NCI-H1417 treated with DMSO at 0.1 percent for 48 hours (cell line): ENCODE measurements at regions not wholly inside any gene's neighbourhood (a gene's known extent, or its start where the extent isn't known, plus 50 kb on each side); places are given as distances from the start of the nearest gene placed in this dataset.
A peak's percentile ranks its signal among the peaks of the same experiment; 100 is the strongest.
"Not testable (repeated sequence)": the region's sequence is repeated elsewhere in the genome, so short reads cannot be mapped to it uniquely, and the experiment has no call there.

Source experiments
- DNase-seq: peaks from one replicate; lab custom pipeline; 2025; lab: John Stamatoyannopoulos, UW

- DNase-seq, result not testable (repeated sequence)
These were observed 268.4 kb downstream of the ZNF37A start for GRCh38 chr10:38362514-38362913.

DNA sequence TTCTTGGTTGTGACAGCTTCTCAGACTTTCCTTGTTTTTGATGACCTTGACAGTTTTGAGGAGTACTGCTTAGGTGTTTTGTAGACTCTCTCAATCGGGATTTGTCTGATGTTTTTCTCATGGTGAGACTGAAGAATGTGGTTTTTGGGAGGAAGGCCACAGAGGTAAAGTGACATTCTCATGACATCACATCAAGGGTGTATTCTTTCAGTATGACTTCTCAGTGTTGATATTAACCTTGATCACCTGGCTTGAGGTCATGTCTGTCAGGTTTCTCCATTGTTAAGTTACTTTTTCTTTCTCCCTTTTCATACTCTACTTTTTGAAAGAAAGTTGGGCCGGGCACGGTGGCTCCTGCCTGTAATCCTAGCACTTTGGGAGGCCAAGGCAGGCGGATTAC lies 269.9 kb downstream of the ZNF37A start:
- DNase-seq, result not testable (repeated sequence)

DNA sequence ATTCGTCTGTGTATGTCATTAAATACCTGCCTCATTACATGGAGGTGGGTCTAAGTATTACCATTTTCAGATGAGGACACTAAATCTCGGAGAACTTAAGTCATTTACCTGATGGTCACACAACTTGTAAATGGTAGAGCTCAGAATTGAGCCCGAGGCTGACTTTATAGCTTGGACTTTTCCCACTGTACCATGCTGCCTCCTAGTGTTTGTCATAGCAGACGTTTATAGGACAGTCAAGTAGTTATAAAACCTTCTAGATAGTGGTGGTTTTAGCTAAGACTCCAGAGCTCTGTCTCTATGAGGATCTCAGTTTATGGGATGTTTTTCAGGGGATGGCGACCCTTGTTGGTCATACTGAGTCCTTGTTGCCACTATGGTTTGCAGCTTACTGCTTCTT lies 271.8 kb downstream of the ZNF37A start:
- peak; percentile 0 for DNase-seq

DNA sequence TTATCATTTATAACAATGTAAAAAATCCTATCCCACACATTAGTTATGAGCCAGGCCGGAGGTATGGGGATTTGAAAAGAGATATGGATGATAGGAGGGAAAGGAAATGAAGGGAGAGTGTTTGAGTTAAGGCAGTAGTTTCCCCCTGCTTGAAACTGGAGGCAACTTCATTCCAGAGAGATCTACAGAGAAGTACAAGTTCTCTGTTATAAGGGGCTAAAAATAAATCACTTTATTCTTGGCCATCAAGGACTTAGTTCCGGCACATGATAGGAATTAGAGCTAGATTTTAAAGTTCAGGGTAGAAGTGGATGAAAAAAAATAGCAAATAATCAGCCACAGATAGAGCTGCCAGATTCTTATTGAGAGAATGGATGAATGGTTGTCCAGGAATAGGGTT lies 289.7 kb downstream of the ZNF37A start:
- DNase-seq, result not testable (repeated sequence)

DNA sequence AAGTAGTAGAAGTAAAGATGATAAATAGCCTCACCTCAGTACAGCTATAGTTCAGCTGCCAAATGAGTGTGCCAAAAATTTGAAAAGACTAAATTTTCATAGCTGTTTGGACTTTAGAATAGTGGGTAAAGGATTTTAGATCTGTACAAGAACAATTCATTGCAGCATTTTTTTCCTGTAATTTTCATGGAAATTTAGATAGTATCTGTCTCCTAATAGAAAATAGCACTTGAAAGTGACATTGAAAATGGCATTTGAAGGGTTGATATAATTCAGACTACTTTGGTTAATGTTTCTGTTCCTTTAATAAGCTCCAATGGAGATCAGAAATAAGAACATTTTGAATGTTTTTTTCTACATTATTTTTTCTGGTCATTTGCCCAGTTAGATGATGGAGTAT lies 292.7 kb downstream of the ZNF37A start:
- DNase-seq, result not testable (repeated sequence)

GRCh38 chr10:38390725-38391124 lies 296.6 kb downstream of the ZNF37A start:
- DNase-seq, result not testable (repeated sequence)

- DNase-seq, result not testable (repeated sequence)
These were observed 301.3 kb downstream of the ZNF37A start for GRCh38 chr10:38395465-38395864.

DNA sequence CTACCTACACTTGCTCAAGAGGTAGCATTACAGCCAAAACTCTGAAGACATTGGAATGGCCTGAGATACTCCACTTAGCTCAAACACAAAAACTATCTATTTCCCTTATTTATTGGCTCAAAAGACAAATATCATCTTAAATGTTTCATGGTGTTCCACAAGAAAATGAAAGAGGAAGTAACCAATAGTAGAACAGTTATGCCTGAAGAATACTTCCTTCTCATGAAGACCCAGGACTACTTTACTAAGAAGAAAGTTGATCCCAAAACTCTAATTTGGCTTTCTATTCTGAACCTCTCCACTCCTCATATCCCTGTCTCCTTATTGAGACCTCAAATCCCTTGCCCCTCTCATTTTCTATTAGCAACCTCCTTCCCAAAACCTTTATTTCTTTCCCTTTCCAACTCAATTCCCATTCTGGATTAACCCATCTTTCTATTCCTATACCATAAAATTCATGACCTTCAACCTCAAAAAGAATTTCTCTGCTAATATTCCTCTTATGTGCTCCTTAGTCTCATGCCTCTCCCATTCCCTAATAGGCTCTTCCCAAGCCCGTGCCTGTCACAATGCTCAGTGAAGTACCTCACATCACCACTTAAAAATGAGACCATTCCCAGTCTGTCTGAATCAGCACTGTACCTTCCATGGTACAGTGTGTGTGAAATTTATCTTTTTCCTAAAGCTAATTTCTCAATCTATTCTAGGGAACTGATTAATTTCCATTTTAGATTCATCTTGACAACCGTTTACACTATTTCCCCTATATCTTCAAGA lies 302.2 kb downstream of the ZNF37A start:
- DNase-seq, result not testable (repeated sequence)

DNA sequence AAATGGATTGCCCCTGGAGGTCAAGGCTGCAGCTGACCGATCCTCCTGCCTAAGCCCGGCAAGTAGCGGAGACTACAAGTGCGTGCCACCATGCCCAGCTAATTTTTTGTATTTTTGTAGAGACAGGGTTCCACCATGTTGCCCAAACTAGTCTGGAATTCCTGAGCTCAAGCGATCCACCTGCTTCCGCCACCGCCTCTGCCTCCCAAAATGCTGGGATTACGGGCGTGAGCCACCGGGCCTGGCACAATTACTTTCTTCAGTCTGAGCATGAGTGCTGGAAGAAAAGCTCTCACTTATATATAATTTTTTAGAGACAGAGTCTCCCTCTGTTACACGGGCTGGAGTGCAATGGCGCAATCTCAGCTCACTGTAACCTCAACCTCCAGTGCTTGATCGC lies 307.4 kb downstream of the ZNF37A start:
- DNase-seq, result not testable (repeated sequence)

GRCh38 chr10:38402442-38403346 lies 308.6 kb downstream of the ZNF37A start:
- DNase-seq, result peak; percentile 38

- DNase-seq, result not testable (repeated sequence)
These were observed 309.4 kb downstream of the ZNF37A start for GRCh38 chr10:38403347-38404117.

DNA sequence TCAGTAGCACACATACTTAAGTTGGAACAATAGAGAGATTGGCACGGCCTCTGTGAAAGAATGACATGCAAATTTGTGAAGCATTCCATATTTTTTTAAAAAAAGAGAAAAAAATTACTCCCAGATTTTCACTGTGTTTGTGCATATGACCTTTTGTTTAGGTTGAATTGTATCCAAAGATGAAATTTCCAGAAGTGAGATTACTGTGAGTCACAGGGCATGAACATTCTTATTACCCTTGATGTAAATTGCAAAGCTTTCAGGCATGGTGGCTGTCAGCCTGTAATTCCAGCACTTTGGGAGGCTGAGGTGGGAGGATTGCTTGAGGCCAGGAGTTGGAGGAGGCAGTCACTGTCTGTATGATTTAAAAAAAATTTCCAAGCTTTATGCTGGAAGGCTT lies 329.5 kb downstream of the ZNF37A start:
- DNase-seq, result not testable (repeated sequence)

- DNase-seq, result not testable (repeated sequence)
These were observed 336.1 kb downstream of the ZNF37A start for GRCh38 chr10:38430242-38430641.

DNA sequence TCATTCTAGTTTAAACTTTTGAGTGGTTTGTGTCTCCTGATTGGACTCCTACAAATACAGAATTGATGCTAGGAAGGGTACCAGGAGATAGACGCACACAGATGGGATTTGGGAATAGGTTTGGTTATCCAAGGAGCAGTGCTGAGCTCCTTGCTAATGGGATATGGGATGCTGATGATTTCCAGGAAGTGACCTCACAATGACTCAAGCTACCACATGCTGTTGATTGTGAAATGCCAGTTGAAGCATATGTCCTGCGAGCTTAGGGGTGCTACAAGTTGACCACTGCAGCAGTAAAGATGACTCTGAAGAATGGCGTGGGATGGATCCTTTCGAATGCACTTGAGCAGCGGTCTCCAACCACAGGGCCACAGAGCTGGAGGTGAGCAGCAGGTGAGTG lies 343.2 kb downstream of the ZNF37A start:
- DNase-seq, result not testable (repeated sequence)

DNA sequence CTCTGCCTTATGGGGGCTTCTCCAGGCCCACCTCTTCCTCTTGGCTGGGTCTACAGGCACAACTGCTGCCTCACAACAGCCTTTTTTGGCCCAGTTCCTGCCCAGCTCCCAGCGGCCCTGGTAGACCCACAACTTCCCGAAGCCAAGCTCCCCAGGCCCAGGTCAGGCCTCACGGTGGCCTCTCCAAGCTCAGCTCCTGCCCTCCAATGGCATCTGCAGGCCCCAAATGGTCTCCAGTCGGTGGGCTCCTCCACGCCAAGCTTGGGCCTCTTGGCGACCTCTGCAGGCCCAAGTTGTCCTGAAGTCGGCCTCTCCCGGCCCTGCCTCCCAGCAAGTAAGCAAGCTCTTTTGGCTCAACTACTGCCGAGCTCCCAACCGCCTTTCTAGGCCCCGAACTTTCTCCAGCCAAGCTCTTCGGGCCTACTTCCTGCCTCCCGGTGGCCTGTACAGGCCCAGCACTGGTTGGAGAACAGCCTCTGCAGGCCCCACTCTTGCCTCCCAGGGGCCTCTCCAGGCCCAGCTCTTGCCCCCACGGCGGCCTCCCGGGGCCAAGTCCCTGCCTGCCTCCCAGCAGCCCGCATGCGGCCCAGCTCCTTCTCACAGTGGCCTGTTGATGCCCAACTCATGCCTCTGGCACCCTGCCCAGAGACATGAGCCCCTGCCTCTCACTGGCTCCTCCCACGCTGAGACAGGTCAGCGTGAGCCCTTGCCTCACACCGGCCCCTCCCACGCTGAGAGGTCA lies 354.6 kb downstream of the ZNF37A start:
- not testable (repeated sequence) for DNase-seq

DNA sequence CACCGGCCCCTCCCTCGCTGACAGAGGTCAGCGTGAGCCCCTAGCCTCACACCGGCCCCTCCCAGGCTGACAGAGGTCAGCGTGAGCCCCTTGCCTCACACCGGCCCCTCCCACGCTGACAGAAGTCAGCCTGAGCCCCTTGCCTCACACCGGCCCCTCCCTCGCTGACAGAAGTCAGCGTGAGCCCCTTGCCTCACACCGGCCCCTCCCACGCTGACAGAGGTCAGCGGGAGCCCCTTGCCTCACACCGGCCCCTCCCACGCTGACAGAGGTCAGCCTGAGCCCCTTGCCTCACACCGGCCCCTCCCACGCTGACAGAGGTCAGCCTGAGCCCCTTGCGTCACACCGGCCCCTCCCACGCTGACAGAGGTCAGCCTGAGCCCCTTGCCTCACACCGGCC lies 355.5 kb downstream of the ZNF37A start:
- not testable (repeated sequence) for DNase-seq

DNA sequence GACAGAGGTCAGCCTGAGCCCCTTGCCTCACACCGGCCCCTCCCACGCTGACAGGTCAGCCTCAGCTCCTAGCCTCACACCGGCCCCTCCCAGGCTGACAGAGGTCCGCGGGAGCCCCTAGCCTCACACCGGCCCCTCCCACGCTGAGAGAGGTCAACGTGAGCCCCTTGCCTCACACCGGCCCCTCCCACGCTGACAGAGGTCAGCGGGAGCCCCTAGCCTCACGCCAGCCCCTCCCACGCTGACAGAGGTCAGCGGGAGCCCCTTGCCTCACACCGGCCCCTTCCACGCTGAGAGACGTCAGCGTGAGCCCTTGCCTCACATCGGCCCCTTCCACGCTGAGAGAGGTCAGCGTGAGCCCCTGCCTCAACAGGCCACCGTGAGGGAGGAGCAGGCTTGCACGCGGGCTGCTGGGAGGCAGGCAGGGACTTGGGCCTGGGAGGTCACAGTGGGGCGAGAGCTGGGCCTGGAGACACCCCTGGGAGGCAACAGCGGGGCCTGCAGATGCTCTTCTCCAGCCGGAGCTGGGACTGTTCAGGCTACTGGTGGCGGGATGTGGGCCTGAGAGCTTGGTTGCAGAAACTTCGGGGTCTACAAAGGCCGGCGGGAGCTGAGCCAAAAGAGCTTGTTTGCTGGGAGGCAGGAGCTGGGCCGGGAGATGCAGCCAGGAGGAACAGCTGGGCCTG lies 356.4 kb downstream of the ZNF37A start:
- not testable (repeated sequence) for DNase-seq

DNA sequence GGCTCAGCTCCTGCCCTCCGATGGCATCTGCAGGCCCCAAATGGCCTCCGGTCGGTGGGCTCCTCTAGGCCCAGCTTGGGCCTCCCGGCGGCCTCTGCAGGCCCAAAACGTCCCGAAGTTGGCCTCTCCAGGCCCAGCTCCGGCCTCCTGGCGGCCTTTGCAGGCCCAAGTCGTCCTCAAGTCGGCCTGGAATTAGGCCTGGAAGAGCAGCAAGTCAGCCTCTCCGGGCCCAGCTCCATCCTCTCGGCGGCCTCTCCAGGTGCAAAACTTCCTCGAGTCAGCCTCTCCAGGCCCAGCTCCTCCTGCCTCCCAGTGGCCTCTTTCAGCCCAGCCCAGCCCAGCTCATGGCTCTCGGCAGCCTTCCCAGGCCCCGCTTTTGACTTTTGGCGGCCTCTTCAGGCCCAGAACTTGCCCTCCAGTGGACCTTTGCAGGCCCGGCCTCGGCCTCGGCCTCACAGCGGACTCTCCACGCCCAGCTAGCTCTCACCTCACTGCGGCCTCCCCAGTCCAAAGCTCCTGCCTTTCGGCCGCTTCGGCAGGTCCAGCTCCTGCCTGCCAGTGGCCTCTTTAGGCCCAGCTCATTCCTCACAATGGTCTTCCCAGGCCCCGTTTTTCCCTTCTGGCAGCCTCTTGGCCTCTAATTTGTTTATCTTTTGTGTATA lies 357.3 kb downstream of the ZNF37A start:
- not testable (repeated sequence) for DNase-seq
